A673 (cell line): ENCODE measurements at regions not wholly inside any gene's neighbourhood (a gene's known extent, or its start where the extent isn't known, plus 50 kb on each side); places are given as distances from the start of the nearest gene placed in this dataset.

Experiments used
- CTCF ChIP-seq: fragments of 300-800, 200-600 bp; sonication (generic); conservative IDR thresholded peaks from 2 replicates; pipeline ENCODE4 v1.5.1; 2017; ENCODE audit warnings: low read depth, mild to moderate bottlenecking, antibody characterized with exemption, low read length, moderate library complexity, mixed read lengths
- EZH2 ChIP-seq: fragments of 200-600 bp; sonication (generic); IDR thresholded peaks from 2 replicates; pipeline ENCODE4 v1.6.1; 2017; ENCODE audit warnings: borderline replicate concordance, low read depth, mild to moderate bottlenecking, mixed read lengths, antibody characterized with exemption, low read length; ENCODE audit not compliant: poor library complexity, severe bottlenecking

GRCh38 chr15:66941108-66941711 lies 124.2 kb upstream of the SMAD3 start:
- no peak for TF ChIP-seq CTCF
- no peak for TF ChIP-seq EZH2
